HG03280 (cell line): ENCODE measurements at regions not wholly inside any gene's neighbourhood (a gene's known extent, or its start where the extent isn't known, plus 50 kb on each side); places are given as distances from the start of the nearest gene placed in this dataset.
A peak's percentile ranks its signal among the peaks of the same experiment; 100 is the strongest.

Experiments used
- ATAC-seq: cut with Tn5 transposase; IDR thresholded peaks from one replicate; pipeline ENCODE4 v1.9.1; 2021; ENCODE audit warnings: mild to moderate bottlenecking, moderate library complexity; ENCODE audit not compliant: unreplicated experiment

DNA sequence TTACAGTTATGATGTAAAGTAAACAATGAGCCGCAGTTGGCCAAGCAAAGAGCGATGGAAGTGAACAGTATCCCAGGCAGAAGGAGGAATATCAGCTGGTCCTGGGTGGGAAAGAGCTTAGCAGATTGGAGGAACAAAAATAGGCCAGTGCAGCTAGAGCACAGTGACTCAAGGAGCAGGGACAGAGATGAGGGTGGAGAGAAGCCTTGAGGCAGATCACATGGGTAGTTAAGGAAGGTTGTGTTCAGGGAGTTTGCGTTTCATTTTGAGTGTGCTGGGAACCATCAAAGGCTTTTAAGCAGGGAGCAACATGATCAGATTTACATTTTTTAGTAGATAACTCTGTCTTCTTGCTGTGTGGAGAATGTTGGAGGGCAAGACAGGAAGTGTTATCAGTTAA, 113.6 kb downstream of the OAT start:
- ATAC-seq = no peak

DNA sequence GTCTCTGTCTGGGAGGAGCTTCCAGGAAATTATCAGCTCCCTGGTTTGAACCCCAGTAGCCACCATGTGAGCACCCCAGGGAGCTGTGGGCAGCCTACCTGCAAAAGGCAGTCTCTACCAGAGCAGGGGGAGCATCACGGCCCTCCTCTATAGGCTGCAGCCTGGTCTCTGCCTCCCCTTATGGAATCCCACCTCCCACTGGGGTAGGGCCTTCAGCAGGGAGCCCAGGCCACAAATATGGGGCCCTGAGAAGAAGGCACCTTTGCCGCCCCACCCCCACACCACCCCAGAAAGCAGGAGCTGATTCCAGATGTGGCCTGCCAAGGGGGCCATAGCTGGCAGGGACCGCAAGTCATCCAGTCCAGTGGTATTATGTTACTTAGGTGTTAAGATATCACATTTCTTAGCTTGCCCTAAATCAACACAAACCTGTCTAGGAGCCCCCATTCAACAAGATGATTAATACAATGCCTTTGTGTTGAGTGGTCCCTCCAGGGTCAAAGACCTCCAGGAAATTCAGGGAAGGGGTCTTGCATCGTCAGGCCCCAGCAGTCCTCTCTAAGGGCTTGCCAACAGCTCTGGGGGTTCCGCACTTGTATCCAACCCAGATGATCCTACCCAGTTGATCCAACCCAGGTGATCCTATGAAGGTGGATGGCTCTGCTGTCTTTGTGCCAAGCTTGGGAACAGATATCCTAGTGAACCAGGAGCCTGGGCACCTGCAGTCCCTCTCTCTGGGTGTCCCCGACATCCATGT, 114.9 kb downstream of the OAT start:
- ATAC-seq = no peak

DNA sequence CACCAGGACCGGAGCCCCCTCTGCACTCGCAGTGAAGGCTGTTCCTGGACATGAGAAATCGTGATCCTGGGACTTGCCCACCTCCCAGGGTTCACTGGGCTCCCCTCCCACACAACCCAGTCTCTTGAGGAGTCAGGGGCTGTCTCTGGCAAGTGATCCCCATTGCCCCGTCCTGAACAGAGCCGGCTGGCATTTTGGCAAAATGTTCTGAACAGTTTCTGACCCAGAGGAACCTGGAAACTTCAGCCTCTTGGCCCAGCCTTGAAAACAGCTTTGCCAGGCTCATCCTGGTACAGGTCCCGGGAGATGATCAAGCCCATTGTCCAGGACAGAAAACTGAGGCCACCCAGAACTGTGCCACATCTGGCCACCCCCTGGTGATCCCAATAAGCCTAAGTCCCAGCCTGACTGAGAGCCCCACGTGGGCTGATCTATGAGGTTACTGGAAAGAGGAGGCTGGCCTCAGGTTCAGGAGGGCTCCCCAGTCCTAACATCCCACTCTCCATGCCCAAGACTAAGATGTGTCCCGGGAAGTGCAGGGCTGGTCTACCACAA, 115.7 kb downstream of the OAT start:
- no peak for ATAC-seq

DNA sequence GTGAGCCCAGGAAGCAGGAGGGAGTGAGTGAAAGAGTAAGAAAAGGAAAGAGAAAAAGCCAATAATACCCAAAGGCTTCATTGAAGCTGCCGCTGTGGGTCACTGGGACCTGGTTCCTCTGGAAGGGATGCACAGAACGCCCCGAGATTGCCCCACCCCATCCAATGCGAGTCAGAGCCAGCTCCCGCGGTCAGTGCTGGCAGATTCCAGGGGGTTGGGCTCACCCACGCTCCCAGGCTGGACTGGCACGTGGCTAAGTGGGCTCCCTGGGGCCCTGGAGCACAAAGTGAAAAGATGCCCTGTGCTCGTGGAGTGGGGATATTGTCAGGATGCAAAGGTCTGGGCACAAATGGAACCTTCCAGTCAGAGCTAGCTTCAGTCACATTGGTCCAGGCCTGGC, 117.0 kb downstream of the OAT start:
- ATAC-seq = no peak

DNA sequence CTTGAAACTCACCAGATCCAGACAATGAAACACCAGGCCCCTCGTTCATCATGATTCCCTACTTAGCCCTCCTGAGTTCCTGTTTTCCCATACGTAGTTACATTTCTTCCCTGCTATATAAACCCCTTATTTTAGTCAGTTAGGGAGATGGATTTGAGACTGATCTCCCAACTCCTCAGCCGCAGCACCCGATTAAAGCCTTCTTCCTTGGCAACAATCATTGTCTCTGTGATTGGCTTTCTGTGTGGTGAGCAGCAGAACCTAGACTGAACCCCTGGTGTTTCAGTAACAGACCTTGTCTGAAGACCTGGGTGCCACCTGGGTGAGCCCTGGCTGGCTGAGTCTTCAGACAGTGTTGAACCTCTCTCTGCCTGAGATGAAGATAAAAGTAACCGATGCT, 118.0 kb downstream of the OAT start:
- ATAC-seq = no peak

DNA sequence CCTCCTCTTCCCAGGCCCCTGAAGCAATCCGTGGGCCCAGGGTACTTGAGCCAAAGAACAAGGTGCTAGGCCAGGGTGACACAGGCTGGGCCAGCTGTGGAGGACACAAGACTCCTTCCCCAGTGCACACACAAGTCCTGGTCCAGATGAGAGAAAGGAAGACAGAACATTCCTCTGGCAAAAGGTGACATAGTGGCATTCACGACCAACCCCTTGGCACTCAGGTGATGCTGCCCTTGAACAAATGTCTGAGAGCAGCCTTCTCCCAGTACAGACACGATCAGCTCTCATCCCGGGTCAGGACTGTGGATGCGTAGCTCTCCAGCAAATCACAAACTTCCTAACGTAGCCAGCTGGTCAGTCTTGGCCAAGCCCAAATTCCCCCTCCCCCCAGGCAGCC, 118.5 kb downstream of the OAT start:
- no peak for ATAC-seq

DNA sequence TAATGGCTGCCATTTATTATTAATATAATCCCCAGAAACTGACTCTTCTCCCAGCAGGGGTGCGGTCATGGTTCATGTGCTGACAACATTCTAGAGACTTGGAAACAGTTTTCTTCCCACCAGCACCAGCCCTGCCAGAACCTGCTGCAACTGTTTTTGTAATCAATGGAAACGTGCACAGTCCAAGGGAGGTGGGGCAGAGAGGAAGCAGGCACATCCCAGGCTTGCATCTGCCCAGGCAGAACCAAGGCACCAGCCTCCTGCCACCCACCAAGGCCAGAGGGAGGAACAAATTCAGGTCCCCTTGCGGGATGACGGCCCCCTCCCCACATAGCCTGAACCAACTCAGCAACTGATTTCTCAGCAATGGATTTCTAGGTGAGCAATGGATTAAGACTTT, 119.0 kb downstream of the OAT start:
- no peak for ATAC-seq

DNA sequence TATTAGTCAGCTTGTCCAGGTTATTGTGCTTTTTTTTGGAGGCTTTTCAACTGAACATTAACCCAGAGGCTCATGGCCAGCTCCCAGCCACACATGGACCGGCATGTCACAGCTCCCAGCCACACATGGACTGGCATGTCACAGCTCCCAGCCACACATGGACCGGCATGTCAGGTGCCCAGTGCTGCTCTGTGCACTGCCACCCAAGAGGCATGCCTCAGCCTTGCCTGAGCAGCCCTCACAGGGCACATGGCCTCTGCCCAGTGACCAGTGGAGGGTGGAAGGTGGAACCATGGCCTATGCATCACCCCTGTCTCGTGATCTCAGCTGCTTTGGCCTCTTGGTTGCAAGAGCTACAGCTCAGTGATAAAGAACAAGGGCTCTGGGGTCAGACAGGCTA, 119.8 kb downstream of the OAT start:
- no peak for ATAC-seq

DNA sequence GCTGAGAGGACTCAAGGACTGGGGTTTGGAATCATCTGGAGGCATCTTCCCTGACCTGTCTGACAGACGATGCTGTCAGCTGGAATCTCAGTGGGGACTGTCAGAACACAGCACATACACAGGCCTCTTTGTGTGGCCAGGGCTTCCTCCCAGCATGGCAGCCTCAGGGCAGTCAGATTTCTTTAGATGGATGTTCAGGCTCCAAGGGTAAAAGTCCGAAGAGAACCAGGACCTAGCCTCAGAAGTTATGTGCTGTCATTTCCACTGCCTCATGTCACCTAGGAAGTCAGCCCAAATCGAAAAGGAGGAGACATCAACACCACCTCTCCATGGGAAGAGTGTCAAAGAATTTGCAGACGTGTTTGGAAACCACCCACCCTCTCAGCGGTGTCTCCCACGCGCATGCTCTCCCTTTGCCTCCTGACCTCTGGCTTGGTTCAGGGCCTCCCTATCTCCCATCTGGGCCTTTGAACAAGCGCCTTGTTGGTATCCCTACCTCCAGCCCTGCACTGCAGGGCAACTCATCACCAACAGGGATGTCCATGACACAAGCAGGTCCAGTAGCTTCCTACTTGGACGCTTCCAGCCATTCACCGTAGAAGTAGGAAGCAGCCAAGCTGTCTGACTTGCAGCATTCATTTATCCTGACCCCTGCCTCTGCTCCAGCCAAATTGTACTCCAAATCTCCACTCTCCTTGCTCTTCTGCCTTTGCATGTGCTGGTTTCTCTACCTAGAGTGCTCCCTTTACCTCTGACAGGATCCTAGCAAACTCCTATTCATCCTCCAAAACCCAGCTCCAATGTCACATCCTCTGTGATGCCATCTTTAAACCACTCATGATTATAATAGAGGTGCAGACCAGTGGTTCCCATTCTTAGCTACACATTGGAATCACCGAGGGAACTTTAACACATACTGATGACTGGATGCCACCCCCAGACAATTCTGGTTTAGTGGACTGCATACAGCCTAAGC, 121.6 kb downstream of the OAT start:
- no peak for ATAC-seq

DNA sequence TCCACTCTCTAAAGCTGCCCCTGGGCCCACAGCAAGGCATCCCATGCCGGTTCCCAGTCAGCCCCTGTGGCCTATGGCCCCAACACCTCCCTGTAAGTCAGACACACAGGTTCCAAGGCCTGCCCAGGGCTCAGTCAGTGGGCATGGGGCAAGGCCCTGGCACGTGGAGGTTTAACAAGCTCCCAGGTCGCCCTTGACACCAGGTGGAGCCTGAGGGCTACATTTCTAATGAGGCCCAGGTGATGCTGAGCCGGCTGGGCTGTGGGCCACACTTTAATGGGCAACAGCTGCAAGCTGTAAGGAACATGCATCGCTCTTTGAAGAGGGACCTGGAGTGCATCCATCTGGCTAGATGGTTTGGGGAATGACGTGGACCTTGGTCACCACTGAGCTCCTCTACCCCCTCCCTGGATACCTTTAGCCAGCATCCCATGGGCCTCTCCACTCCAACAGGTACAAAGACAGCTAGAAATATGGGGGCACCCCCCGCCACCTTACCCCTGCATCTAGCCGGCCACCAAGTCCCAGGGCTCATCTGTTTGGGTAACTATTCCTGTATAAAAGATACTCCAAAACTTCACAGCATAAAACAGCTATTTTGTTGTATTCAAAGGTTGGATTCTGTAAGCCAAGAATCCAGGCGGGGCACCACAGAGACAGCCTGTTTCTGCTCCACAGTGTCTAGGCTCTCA, 122.5 kb downstream of the OAT start:
- no peak for ATAC-seq

DNA sequence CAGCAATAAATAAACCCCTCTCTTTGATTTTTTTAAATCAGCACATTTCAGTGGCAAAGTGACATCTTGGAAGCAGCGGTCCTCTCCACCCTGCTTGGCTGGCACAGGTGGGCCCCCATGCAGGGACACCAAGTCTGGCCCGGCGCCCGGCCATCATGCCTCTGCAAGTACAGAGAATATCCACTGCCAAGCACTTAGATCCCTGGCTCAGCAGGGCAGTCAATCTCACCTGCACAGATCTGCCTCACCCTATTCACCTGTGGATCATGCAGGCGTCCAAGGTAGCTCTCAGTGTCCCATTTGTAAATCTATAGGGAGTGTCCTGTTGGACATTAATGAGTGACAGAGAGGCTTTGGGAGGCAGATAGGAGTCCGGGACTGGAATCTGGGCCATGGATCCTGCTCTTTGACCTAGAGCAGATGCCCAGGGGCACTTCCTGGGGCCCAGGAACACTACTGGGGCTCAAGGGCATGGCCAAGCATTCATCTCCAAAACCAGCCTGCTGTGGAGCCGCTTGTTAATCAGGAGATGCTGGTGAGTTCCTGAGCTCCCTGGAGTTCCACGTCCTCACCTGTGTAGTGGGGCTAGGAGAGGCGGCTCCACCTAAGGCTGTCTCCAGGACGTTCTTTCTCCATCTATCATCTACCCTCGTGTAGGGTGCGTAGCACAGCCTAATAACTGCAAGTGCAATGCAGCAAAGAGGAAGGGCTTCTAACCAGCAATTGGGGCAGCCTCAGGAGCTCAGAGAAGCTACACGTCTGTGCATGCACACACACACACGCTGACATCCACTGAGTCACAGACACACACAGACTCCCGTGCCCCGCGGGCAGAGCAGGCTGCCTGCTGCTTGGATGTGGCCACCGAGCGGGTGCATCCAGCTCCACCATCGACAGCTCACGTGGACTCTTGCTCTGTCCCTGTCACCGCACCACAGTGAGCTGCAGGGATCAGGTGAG, 123.6 kb downstream of the OAT start:
- ATAC-seq = no peak

DNA sequence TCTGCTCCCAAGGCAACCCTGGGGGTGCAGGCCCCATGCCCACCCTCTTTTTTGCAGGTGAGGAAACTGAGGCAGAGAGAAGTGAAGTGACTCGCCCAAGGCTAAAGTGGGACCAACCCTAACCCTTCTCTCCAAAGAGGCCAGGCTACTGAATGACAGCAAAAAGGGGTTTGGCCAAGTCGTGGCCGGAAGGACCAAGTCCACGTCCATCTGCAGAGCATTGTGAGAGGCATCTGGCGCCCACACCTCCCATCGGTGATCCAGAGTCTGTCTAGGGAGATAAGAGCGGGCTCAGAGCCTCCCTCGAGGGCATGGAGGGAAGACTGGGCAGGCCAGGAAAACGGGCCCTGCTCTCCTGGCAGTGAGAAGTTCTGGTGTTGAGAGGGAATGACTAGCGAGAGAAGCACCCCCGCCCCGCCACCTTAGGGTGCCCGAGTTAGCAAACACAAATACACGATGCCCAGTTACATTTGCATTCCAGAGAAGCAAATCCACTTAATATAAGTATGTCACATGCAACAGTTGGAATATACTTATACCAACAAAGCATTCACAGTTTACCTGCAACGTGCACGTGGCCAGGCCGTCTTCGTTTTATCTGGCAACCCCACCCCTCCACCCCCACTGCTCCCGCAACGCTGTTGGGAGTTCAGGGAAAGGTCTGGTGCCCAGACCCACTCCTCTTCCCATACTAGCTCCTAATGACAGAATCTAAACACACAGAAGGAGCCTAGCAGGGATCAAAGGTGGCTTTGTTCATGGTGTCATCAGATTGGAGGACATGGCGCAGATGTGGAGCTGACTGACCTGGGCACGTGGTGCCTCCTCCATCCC, 124.9 kb downstream of the OAT start:
- ATAC-seq = no peak

DNA sequence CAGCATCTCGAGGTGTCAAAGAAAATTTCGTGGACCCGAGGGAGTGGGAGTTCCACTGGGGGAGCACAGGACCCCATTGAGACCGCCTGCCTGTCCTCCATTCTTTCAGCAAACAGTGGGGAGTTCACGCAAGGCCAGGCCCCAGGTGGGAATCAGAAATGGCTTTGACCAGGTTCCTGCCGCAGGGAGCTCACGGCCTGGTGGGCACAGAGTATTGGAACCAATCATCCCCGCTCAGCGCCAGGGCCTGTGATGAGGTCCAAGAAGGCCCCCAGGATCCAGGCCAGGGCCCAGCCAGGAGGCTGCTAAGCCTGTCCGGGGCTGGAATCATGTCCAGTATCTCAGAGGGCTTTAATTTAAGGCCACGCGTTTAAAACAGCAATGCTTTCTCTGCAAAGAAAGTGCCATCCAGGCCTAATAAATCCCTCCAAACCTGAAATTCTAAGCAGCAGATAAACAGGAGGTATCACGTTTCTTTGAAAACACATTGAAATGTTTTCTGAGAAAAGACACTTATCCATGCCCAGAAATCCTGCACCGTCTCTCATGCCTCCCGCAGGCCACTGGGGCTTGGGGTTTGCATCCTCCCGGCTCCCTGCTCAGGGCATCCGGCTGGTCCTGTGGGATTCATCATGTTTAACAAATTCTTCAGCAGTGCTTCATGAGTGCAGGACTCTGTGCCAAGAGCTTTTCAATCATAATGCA, 125.7 kb downstream of the OAT start:
- ATAC-seq = no peak

DNA sequence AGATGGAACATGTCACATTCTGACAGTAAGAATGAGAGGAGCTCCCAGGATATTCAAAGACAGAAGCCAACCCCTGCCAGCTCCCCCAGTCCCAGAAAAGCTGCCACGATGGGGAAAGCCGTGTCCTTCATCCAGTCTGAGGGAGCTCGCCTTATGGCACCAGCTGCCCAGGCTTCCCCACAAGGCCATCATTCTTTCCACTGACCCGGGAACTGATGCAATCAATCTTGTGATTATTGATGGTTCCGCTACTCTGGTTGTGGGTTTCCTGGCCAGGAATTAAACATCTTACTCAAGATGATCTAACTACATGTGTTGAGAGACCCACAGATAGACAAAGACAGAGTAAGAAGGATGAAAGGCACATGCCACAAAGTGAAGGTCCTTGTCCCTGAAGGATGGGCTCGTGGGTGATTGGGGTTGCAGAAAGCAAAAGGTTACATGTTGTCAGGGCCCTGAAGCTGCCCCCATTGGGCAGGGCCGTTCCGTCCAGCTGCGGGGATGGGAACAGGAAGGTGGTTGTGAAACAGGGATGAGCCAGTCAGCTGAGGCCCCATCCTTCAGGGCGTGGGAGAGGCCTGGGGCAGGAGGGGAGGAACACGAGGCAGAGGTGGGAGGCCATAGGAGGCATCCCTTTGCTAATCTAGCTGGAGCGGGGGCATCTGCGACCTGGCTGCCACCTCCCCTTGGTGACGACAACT, 127.6 kb downstream of the OAT start:
- ATAC-seq = no peak

DNA sequence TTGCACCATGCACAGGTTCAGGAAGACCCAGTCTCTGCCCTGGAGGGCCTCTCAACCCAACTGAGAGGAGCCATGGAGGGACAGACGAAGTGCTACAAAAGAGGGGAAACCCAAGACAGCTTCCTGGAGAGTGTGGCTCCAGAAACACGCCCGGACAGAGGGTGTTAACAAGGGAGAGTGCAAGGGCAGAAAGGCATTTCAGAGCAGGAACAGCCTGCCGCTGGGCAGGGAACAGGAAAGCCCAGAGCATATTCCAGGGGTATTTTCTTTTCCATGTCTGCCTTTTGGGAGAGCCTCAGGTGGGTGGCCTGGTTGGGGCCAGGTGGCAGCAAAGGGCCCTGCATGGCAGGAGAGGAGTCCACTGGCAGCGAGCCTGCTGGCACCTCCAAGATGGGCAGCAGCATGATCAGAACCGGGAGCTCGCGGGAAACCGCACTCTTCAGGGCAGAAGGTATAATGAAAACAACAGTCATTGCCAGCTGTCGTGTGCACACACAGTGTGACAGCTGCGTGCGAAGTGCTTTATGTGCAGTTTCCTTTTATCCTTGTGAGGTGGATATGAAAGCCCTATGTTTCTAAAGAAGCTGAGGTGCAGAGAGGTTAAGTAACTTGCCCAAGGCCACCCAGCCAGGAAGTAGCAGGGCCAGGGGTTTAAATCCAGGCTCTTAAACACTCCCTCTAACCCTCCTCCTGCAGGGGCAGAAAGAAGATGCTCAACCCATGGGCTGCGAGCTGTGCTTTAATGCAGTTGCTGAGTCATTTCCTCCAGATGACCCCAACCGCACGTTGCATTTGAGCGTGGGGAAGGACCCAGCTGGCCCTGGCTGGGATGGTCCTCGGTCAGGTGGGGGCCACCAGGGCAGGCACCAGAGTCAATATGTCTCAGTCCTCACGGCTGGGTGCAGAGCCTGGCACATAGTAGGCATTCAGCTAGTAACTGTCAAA, 128.6 kb downstream of the OAT start:
- ATAC-seq = peak; percentile 39

DNA sequence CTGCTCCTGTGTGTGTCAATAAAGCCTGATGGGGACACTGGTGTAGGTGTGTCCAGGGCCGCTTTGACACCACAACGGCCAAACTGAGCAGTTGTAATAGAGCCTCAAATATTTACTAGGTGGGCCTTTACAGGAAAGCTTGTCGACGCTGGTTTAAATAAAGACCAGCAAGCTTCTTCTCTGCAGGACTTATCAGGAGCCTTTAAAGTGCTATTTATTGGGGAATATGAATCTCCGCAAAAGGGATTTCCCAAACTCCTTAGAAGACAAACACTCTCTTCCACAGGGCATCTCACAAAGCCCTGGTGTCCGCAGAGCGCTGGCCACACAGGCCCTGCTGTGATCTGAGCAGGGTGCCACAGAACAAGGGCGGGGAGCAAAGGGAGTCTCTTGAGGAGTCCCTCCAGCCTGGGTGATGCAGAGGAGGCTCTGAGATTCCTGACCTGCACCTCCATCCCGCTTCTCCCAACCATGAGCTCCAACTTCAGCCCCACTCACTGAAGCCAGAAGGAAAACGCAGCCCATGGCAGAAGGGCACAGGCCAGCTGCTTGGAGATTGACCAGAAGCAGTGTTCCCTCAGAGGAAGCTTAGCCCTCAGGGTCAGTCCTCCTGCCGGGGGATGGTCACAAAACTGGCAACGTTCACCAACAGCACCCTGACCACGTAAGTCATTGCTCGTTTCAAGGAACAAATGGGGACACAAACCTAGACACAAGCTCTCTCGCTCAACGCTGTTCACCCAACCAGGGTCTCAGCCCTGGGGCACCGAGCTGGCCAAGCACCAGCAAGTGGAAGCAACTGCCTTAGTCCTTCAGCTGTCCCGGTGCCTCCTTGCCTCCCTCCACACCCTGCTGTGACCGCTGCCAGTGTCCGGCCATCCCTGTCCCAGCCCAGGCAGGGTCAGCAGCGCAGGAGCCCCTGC, 129.5 kb downstream of the OAT start:
- ATAC-seq = no peak
